ENCODE measurements at regions not wholly inside any gene's neighbourhood (a gene's known extent, or its start where the extent isn't known, plus 50 kb on each side); places are given as distances from the start of the nearest gene placed in this dataset.

GRCh38 chr13:50353651-50354415 is 338.6 kb downstream of the KCNRG start:
- TF ChIP-seq ZNF565 (CRISPR knock-in tag; conservative IDR thresholded peaks at IDR 0.05; ENCODE audit: low read depth): no peak
- TF ChIP-seq CSRNP3 (CRISPR knock-in tag; IDR thresholded peaks at IDR 0.05): no peak
- no peak for TF ChIP-seq GLIS3 (CRISPR knock-in tag; IDR thresholded peaks at IDR 0.05)
- TF ChIP-seq TOX (CRISPR knock-in tag; IDR thresholded peaks at IDR 0.05; ENCODE audit: borderline replicate concordance): no peak
- no peak for TF ChIP-seq ZC3H10 (CRISPR knock-in tag; IDR thresholded peaks at IDR 0.05)

All from SK-N-SH treated with all-trans-retinoic acid at 6 μM for 48 hours (cell line).